Smooth muscle cell of the brain vasculature (primary cell): ENCODE measurements at regions not wholly inside any gene's neighbourhood (a gene's known extent, or its start where the extent isn't known, plus 50 kb on each side); places are given as distances from the start of the nearest gene placed in this dataset.
"Not testable (repeated sequence)": the region's sequence is repeated elsewhere in the genome, so short reads cannot be mapped to it uniquely, and the experiment has no call there.

Source experiments
- DNase-seq: peaks from one replicate; pipeline ENCODE4 v3.0.0-alpha.2; 2012; ENCODE audit warnings: low read depth, low spot score

- DNase-seq, result no peak
These were observed 158.8 kb downstream of the NDUFA10 start for GRCh38 chr2:239866350-239866749.

GRCh38 chr2:239865856-239866255, 159.3 kb downstream of the NDUFA10 start:
- not testable (repeated sequence) for DNase-seq

- DNase-seq, result no peak
These were observed 160.0 kb downstream of the NDUFA10 start for GRCh38 chr2:239865059-239865639.

- DNase-seq, result no peak
These were observed 160.7 kb downstream of the NDUFA10 start for GRCh38 chr2:239864247-239865058.

- no peak for DNase-seq
These were observed 162.5 kb downstream of the NDUFA10 start for GRCh38 chr2:239862613-239863012.

- no peak for DNase-seq
These were observed 167.0 kb downstream of the NDUFA10 start for GRCh38 chr2:239858179-239858578.

- no peak for DNase-seq
These were observed 167.6 kb downstream of the NDUFA10 start for GRCh38 chr2:239857591-239857990.

GRCh38 chr2:239856620-239857285, 168.4 kb downstream of the NDUFA10 start:
- DNase-seq, result no peak

- DNase-seq, result no peak
These were observed 169.1 kb downstream of the NDUFA10 start for GRCh38 chr2:239855863-239856587.

GRCh38 chr2:239854596-239854995, 170.5 kb downstream of the NDUFA10 start:
- DNase-seq, result no peak

GRCh38 chr2:239853706-239854327, 171.3 kb downstream of the NDUFA10 start:
- no peak for DNase-seq

- DNase-seq, result no peak
These were observed 172.0 kb downstream of the NDUFA10 start for GRCh38 chr2:239853121-239853520.

GRCh38 chr2:239852272-239852671, 172.9 kb downstream of the NDUFA10 start:
- no peak for DNase-seq

- DNase-seq, result no peak
These were observed 178.1 kb downstream of the NDUFA10 start for GRCh38 chr2:239846789-239847676.

GRCh38 chr2:239845968-239846367, 179.2 kb downstream of the NDUFA10 start:
- DNase-seq, result no peak

GRCh38 chr2:239839306-239839705, 185.8 kb downstream of the NDUFA10 start:
- DNase-seq, result no peak

- DNase-seq, result no peak
These were observed 188.9 kb downstream of the NDUFA10 start for GRCh38 chr2:239836021-239836765.

- DNase-seq, result no peak
These were observed 190.1 kb downstream of the NDUFA10 start for GRCh38 chr2:239835056-239835455.

- no peak for DNase-seq
These were observed 191.0 kb downstream of the NDUFA10 start for GRCh38 chr2:239834143-239834542.
